GM19238 (cell line): ENCODE measurements at regions not wholly inside any gene's neighbourhood (a gene's known extent, or its start where the extent isn't known, plus 50 kb on each side); places are given as distances from the start of the nearest gene placed in this dataset.

ENCODE experiments used
- DNase-seq: peaks from one replicate; pipeline ENCODE4 v3.0.0; 2011; ENCODE audit warnings: low spot score; ENCODE audit not compliant: insufficient read length

- no peak for DNase-seq
These were observed 111.9 kb upstream of the SLC44A3 start for GRCh38 chr1:94708299-94708685.

GRCh38 chr1:94707321-94708298, 112.5 kb upstream of the SLC44A3 start:
- DNase-seq = no peak

DNA sequence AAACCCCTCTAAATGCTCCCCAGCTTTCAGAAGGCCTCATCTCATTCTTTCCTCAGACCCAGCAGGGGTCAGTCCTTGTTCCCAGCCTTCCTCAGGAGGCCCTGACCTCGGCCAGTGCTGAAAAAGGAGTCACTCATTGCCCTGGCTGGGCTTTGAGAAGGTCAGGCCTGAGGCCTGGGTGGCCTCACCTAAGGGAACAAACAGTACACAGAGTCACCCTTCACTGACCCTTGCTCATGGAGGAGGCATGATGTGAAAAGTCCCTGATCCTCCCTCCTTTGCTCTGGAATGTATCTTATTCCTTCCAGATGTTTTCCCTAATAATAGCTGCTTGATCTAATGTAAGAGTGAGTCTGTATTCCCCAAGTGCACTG, 117.7 kb upstream of the SLC44A3 start:
- no peak for DNase-seq

GRCh38 chr1:94701796-94702441, 118.2 kb upstream of the SLC44A3 start:
- no peak for DNase-seq

DNA sequence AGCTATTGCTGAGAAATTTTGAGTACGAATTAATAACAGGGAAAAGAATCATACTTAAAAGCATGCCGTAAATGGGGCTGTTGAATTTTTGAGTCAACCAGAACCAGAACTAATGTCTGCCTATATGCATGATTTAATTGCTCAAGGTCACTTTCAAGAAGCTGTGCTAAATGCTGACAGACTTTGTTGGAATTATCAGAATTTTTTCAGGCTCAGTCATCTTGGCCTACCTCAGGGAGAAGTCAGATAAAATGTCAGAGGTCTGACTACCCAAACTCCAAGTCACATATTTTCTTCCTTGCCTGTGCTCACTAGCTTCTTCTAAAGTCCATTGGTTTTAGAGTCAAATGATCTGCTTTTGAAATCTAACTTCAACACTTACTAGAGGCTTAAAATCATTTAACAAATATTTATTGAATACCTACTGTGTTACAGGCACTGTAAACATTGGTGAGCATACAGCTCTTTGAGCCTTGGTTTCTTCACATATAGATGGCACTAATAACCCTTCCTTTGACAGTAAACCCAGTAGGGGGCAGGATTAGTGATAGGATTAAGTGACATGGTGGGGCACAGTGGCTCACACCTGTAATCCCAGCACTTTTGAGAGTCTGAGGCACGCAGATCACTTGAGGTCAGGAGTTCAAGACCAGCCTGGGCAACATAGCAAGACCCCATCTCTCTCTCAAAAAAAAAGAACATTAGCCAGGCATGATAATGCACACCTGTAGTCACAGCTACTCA, 121.2 kb upstream of the SLC44A3 start:
- no peak for DNase-seq

DNA sequence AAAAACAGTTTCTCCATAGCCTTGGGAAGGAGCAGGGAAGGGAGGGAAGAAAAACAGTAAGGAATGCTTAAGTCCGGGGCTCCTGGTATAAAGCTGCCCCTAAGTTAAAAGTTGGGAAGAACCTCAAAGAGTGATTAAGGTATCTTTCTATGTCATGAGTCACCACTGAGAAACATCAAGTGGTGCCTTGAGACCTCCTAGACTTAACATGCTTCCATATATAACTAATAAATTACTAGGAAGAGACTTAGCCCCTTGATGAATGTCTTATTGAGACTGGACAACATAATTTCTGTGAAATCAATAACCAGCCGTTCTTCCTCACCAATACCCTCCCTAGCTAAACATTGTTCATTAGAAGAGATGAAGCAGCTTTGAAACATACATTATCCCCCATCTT, 121.8 kb upstream of the SLC44A3 start:
- no peak for DNase-seq

DNA sequence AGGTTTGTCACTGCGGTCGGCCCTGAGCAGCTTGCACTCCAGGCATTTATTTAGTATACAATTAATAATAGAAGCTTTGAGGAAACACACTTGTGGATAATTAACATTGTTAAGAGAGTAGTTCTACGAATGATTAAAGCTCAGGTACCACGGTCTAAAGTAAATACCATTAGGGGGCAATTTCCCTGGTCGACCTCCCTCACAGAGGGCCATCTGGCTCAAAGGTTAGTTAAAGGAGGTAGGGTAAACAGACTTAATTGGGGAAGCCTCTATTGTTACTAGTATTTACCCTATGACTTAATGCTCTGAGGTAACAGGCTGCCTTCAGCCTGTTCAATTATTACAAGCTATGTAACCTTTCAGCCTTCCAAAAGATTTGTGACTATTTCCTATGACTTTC, 122.3 kb upstream of the SLC44A3 start:
- no peak for DNase-seq

DNA sequence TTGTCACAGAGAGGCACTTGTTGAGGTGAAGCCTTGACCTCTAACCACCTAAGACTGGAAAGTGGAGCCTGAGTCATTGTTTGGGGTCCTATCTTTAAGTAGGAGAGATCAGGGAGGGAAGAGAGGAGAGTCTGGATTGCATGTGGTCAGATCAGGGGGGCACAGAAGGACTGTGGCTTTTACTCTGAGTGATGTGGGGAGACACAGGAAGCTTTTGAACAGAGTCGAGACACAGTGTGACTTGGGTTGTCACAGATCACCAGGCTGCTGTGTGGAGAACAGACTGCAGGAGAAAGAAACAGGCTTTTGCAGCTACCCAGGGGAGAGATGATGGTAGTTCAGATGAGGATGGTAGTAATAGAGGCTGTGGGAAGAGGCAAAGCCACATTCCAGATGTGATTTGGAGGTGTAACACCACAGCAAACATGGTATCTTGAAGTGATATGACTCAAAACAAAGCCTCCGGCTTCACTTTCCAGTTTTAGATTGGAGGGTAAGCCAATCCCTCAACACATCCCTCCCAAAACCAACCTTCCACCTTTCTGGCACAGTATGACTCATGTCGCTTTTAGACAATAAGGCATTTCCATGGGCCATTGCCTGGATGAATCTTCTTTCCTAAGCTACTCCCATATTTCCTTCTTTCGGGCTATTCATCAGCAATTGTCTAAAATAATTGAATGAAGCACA, 125.8 kb upstream of the SLC44A3 start:
- no peak for DNase-seq

DNA sequence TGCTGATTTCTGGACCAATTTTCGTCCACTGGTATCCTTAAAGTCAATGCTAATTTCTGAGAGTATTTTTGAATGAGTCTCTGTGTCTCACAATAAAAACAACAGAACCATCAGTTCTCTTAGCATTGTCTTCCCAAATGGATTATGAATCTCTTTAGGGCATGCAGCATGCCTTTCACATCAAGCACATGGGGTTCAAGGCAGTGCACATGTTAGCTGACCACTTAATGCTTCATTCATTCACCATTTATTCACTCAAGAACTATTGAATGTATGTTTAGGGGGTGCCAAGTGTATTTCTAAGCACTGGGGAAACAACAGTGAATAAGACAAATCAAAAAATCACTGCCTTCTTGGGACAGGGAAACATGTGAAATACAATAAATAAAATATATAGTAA, 126.7 kb upstream of the SLC44A3 start:
- DNase-seq = no peak

- DNase-seq = no peak
These were observed 127.1 kb upstream of the SLC44A3 start for GRCh38 chr1:94693029-94693428.

DNA sequence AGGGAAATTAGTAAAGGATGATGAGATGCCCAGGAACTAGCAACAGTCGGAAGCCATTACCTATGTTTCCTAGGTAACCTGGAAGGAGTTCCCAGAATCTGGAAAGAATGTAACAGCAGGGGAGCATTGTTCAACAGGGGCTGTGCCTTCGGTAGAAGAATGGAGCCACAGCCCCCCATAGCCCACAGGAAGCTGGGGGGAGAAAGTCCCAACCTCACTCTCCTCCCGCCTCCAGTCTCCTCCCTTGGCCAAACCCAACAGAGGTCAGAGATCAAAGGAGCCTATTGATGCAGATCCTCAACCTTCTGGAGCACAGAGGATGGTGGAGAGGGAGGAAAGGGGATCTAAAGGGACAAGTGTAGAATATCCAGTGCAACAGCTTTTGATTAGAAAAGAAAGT, 131.5 kb upstream of the SLC44A3 start:
- no peak for DNase-seq

- no peak for DNase-seq
These were observed 133.3 kb upstream of the SLC44A3 start for GRCh38 chr1:94686882-94687281.

DNA sequence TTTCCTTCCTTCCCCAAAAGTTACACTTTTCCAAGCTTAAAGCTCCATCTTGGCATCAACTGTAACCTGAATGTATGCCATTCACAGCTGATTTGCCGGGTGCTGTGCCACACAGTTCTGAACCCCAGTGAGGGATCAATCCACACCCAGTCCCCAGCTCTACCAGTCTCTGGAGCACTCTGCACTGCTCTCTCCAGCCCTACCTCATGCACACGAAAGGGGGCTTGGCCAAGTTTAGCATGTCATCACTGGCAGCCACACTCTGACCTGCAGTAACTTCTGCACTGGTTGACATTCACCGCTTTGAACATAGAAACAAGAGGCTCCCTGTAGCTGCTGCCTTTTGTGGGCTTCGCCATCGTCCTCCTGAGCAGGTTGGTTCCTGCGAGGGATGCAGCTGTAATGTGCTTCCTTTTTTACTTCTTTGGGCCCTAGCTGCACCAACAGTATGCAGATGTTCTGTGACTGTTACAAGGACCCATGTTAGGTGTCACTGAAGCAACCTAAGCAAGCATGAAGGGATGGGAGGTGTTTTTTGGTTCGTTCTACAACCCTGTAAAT, 135.4 kb upstream of the SLC44A3 start:
- DNase-seq = no peak

DNA sequence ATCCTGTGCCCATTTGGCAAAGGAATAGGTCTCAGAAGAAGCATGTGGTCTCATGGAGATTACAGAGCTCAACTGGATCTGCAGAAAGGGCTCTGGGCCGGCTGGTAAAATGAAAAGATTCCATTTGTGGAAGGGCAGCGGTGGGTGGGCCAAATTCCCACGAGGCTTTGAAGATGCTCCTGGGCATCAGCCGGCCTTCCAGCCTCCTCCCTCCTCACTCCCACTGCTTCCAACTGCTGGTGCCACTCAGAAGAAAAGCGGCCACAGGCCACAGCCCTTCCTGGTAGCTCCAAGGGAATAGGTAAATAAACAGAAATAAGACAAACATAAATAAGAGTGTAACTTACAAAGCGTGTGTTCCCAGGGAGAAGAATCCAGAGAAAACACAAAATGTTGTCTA, 136.3 kb upstream of the SLC44A3 start:
- DNase-seq = no peak

GRCh38 chr1:94680039-94680377, 138.4 kb upstream of the F3 start:
- DNase-seq = no peak

- no peak for DNase-seq
These were observed 137.9 kb upstream of the F3 start for GRCh38 chr1:94679332-94680038.

DNA sequence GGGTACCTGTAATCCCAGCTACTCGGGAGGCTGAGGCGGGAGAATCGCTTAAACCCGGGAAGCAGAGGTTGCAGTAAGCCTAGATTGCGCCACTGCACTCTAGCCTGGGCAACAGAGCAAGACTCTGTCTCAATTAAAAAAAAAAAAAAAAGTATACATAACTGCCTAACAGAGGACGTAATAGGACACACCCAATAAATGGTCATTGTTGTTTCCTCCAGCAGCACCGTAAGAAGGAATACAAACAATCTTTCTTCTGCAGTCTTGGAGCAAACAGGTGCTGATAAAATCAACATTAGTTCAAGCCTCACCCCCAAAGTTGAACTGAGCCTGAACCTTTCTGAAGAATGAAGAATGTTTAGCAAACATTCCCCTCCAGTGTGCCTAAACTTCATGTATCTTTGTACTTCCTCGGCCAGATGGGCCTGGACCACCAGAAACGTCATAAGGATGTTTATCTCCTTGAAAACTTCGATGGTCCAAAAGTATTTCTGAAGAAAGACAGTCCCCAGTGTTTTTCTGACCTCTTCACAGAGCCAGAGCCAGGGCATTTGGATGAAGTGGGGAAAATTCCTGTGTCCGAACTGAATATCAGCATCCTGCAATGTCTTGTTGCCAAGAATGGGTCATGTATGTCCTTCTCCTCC, 136.8 kb upstream of the F3 start:
- no peak for DNase-seq

DNA sequence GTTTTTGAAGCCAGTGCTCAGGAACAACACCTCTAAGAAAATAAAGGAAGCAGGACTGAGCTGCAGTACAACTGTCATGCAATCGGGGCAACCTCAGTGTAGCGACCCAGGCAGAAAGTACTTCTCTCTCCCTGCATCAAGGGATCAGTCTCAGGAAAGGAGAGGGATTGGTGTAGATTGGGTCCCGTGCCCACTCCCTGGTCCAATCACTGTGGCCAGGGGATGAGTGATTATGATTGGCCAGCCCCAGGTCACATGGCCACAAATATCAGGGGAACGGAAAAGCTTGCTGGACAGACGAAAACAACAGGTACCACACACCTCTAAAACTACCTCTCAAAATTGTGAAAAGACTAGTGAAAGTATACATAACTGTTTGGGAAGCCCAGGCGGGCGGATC, 136.2 kb upstream of the F3 start:
- DNase-seq = no peak

DNA sequence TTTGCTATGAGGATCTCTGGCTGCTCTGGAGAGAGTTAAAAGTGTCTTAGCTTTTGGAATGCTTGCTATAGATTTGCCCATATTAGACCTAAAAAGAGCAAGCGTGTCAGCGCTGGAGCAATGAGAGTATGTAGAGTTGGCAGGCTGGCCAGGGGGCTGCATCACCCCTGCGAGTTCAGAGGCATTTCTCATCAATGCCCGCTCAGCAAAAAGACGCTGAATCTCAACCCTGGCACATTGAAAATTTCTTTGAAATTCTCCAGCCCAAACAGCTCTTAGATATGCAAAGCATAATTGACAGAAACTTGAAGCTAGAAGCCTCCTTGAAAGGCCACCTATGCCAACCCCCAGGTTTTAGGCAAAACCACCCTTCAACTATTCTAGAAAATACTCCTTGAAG, 135.5 kb upstream of the F3 start:
- DNase-seq = no peak

- DNase-seq = no peak
These were observed 135.1 kb upstream of the F3 start for GRCh38 chr1:94676686-94677085.
